Erythroblast (primary cell): ENCODE measurements at regions not wholly inside any gene's neighbourhood (a gene's known extent, or its start where the extent isn't known, plus 50 kb on each side); places are given as distances from the start of the nearest gene placed in this dataset.

ENCODE experiments used
- DNase-seq, 2 experiments: peaks; one replicate each; lab custom pipeline; 2025; lab: John Stamatoyannopoulos, UW
- GATA1 ChIP-seq: IDR thresholded peaks from 2 replicates; pipeline ENCODE4 v1.6.1; 2011; ENCODE audit warnings: low read depth, mild to moderate bottlenecking, control low read depth, low read length, moderate library complexity
- POLR2A ChIP-seq: IDR thresholded peaks from 2 replicates; pipeline ENCODE4 v1.6.1; 2011; ENCODE audit warnings: mild to moderate bottlenecking, low read length

DNA sequence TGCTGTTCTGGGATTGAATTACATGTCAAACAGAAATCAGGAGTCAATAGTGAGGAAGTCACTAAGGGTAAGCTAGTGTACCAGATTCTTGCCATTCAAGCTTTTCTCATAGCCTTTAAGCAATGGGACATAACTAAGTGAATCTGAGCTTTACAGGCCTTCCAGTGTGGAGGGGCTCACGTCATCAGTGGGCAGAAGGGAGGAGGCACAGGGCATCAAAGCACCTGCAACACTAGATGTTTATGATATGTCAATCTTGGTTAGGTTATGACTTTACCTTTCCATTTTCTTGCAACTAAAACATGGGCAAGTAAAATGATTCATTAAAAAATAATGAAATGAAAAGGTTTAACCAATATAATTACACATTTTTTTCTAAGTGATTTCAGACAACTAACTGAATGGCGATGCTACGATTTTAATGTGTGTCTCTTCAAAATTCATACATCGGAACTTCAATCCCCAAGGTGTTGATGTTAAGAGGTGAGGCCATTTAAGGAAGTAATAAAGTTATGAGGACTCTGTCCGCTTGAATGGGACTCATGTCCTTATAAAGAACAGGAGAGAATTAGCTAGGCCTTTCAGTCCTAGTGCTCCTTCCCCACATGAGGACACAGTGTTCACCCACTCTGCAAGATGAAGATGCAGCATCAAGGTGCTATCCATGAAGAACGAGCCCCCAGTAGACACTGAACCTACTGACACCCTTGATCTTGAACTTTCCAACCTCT lies 1169.2 kb upstream of the NXPH2 start:
- TF ChIP-seq POLR2A: no peak
- no peak for DNase-seq

DNA sequence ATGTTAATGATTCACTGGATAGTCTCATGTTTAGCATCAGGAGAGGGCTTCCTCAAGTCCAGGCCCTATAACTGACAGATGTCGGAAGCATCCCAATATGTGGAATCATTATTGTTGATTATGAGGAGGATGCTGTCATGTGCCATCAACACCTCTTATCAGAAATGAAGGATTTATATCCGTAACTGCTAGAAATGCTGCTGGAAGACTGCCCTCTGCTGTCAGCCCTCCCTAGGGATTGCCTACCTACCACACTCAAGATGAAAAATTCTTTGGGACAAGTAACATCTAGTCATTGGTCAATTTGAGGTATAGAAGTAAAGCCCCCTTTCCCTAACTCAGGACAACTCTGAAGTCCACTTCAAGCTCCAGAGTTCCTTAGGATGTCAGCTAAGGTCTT lies 1166.5 kb upstream of the NXPH2 start:
- TF ChIP-seq POLR2A (no peak), GATA1 (no peak)
- DNase-seq: peak in 1 of 2 experiments; percentile 0

DNA sequence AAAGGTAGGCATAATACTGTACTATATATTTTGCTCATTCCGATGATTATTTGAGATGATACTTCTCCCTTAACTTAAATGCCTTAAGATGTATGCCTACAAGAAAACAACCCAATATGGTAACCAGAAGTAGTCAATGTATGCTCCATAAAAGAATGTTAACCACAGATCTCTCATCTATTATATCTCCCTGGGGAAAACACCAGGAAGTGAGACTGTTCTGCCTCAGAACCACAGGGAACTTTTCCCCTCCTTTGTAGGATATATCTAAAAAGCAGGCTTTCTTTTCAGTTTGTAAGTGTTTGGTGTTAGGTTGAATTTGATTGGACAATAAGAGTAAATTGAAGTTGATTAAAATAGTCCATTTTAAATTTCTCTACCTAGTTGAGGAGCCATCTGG lies 1160.5 kb upstream of the NXPH2 start:
- no peak for DNase-seq
- TF ChIP-seq GATA1 (no peak), POLR2A (no peak)

GRCh38 chr2:139925903-139926302 lies 1145.7 kb upstream of the NXPH2 start:
- peak in 1 of 2 experiments; percentile 47 for DNase-seq
- TF ChIP-seq POLR2A: no peak
- no peak for TF ChIP-seq GATA1

- TF ChIP-seq GATA1: no peak
- no peak for TF ChIP-seq POLR2A
- no peak for DNase-seq
Observed at GRCh38 chr2:139924070-139924469, 1143.9 kb upstream of the NXPH2 start.

GRCh38 chr2:139918982-139919381 lies 1138.8 kb upstream of the NXPH2 start:
- DNase-seq: no peak
- no peak for TF ChIP-seq POLR2A
- TF ChIP-seq GATA1: no peak

GRCh38 chr2:139917690-139918384 lies 1137.6 kb upstream of the NXPH2 start:
- TF ChIP-seq POLR2A: no peak
- TF ChIP-seq GATA1: no peak
- no peak for DNase-seq

GRCh38 chr2:139916822-139917221 lies 1136.6 kb upstream of the NXPH2 start:
- TF ChIP-seq POLR2A (no peak), GATA1 (no peak)
- DNase-seq: no peak

DNA sequence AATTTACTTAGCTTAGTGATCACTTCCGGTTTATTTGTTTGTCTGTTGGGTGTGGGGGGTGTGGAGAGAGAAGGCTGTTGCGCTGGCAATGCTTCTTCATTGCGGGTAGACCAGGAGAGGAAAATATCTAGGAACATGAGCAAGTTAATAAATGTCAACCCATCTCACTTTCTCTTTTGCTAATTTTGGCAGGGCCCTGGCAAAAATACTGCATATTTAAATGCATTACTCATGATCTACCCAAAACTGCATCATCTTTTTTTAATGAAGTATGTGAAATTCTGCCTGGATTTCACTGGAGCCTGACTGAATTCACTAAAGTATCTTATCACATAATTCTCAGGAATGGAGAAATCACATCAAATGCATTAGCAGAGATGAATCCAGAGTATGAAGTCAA lies 1131.0 kb upstream of the NXPH2 start:
- no peak for TF ChIP-seq POLR2A
- DNase-seq: no peak

DNA sequence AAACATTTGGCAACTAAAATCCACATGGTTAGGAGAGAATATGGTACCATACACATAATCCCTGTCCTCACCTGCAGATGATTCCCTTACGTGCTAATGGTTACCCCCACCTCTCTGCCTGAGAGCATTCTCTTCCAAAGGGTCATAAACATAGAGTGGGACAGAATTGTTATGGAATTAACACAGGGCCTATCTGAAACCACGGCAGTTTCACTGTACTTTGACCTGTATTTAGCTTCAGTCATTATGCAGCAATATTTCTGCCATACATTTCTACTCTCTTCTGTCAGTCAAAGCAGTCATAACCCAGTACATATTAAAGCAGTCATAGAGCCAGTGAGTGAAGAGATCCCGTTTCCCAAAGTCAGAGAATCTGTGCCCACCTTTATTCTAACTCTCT lies 1128.9 kb upstream of the NXPH2 start:
- TF ChIP-seq GATA1 (no peak), POLR2A (no peak)
- no peak for DNase-seq

- TF ChIP-seq POLR2A: no peak
- no peak for TF ChIP-seq GATA1
- DNase-seq: no peak
Observed at GRCh38 chr2:139905624-139906023, 1125.4 kb upstream of the NXPH2 start.

- TF ChIP-seq POLR2A (no peak), GATA1 (no peak)
- DNase-seq: no peak
Observed at GRCh38 chr2:139891636-139892035, 1111.4 kb upstream of the NXPH2 start.

- no peak for TF ChIP-seq POLR2A
- TF ChIP-seq GATA1: no peak
- no peak for DNase-seq
Observed at GRCh38 chr2:139885921-139886498, 1105.8 kb upstream of the NXPH2 start.

DNA sequence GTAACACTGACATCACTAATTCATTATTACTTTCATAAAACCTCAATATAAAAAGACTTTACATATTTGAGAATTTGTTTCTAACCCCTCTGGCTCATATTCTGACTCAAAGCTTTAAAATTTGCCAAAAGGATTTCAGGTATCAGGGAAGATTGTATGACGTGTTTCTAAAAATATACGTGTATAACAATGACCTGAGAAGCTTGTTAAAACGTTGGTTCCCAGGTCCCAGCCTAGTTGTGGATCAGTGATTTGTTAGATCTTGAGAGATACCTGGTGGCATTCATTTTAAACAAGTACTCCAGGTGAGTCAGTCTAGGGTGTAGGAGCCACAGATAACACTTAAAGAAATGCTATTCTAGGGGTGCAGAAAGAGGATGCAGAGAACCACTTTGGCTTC lies 1096.8 kb upstream of the NXPH2 start:
- no peak for DNase-seq
- TF ChIP-seq POLR2A (no peak), GATA1 (no peak)
